RWPE2 (cell line): ENCODE measurements at regions not wholly inside any gene's neighbourhood (a gene's known extent, or its start where the extent isn't known, plus 50 kb on each side); places are given as distances from the start of the nearest gene placed in this dataset.

Source experiments
- ATAC-seq: fragments of 200-7000 bp; cut with Tn5 transposase; 3 replicates; pipeline ENCODE4 v1.9.1; 2021; ENCODE audit warnings: low read depth
- DNase-seq: peaks from one replicate; pipeline ENCODE4 v3.0.0-alpha.2; 2020; ENCODE audit warnings: low spot score
- H3K27ac ChIP-seq: fragments of 450-650 bp; 2 replicates; pipeline ENCODE4 v1.5.1; 2017; ENCODE audit warnings: mild to moderate bottlenecking; ENCODE audit not compliant: poor library complexity, severe bottlenecking
- H3K27me3 ChIP-seq: fragments of 250-450 bp; sonication (Bioruptor Pico); 2 replicates; pipeline ENCODE4 v1.5.1; 2021; ENCODE audit warnings: mild to moderate bottlenecking, moderate library complexity; ENCODE audit not compliant: insufficient read depth, poor library complexity, severe bottlenecking
- H3K36me3 ChIP-seq: fragments of 250-450 bp; sonication (Bioruptor Pico); 2 replicates; pipeline ENCODE4 v1.5.1; 2020; ENCODE audit warnings: low read depth, mild to moderate bottlenecking, moderate library complexity
- H3K4me1 ChIP-seq: fragments of 250-450 bp; sonication (Bioruptor Pico); 2 replicates; pipeline ENCODE4 v1.5.1; 2021; ENCODE audit warnings: mild to moderate bottlenecking, moderate library complexity; ENCODE audit not compliant: insufficient read depth, poor library complexity, severe bottlenecking
- H3K4me3 ChIP-seq: fragments of 250-450 bp; sonication (Bioruptor Pico); 2 replicates; pipeline ENCODE4 v1.5.1; 2021; ENCODE audit warnings: mild to moderate bottlenecking, moderate library complexity; ENCODE audit not compliant: severe bottlenecking
- H3K9me3 ChIP-seq: fragments of 250-450 bp; sonication (Bioruptor Pico); 2 replicates; pipeline ENCODE4 v1.5.1; 2021; ENCODE audit warnings: mild to moderate bottlenecking, moderate library complexity; ENCODE audit not compliant: severe bottlenecking
- TF ChIP-seq, protein P1 (sequence below): fragments of 450-650 bp; IDR thresholded peaks from one replicate; pipeline ENCODE4 v1.5.1; 2017; ENCODE audit warnings: mild to moderate bottlenecking, moderate library complexity; ENCODE audit not compliant: poor library complexity, severe bottlenecking

DNA sequence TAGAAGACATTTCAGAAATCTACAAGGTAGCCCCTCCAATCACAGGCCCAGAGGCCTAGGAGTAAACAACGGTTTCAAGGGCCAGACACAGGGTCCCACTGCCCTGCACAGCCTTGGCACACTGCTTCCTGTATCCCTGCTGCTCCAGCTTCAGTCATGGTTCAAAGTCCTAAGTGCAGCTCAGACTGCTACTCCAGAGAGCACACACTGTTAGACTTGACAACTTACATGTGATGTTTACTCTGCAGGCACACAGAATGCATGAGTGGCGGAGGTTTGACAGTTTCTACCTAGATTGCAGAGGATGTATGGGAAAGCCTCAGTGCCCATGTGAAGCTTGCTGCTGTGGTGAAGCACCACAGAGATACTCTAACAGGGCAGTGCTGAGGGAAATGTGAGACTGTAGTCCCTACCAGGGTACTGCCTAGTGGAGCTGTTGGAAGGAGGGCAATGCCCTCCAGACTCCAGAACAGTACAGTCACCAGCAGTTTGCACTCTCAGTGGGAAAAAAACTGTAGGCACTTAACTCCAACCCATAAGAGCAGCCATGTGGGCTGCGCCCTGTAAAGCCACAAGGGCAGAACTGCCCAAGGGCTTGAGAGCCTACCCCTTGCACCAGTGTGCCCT lies 270.0 kb downstream of the ZWINT start:
- ATAC-seq, result no peak

DNA sequence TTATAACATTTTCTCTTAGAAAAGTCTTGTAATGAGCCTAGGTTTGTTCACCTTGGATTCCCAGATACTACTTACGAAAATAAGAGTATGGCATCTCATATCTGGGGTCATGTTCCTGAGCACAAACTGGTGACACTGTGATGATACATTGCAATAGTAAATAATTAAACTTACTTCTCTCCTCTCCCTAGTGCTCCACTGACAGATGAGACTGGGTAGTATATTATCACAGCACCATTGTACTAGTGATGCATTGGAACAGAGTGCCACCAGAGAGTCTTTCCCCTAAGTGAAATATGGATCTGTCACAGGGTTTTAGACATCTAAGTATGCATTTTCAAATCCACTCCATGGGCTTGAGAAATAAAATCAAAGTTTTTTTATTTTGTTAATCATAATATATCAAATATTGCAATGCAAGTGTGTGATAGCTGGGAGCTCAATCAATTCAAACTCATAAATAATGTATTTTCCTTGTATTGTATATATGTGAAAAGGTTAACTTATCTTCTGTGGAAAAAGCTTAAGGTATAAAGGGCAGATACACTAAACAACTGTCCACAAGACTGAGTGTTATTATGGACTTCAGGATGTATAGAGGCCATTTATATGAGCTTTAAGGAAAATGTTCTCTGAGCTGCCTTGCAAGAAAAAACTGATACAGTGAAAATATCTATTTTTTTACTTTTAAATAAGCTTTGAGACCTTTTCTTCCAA lies 275.5 kb downstream of the ZWINT start:
- TF ChIP-seq, protein P1, sequence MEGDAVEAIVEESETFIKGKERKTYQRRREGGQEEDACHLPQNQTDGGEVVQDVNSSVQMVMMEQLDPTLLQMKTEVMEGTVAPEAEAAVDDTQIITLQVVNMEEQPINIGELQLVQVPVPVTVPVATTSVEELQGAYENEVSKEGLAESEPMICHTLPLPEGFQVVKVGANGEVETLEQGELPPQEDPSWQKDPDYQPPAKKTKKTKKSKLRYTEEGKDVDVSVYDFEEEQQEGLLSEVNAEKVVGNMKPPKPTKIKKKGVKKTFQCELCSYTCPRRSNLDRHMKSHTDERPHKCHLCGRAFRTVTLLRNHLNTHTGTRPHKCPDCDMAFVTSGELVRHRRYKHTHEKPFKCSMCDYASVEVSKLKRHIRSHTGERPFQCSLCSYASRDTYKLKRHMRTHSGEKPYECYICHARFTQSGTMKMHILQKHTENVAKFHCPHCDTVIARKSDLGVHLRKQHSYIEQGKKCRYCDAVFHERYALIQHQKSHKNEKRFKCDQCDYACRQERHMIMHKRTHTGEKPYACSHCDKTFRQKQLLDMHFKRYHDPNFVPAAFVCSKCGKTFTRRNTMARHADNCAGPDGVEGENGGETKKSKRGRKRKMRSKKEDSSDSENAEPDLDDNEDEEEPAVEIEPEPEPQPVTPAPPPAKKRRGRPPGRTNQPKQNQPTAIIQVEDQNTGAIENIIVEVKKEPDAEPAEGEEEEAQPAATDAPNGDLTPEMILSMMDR, result no peak
- Histone ChIP-seq H3K9me3 (peaks cover 2% of the 10 kb centered on the region), H3K36me3 (no peaks in the 10 kb centered on the region), H3K27me3 (no peaks in the 10 kb centered on the region), H3K4me1 (no peaks in the 10 kb centered on the region), H3K4me3 (no peak overlapping the region), H3K27ac (no peak overlapping the region)
- DNase-seq (no peak), ATAC-seq (no peak)

More for the DNA sequence above, 270.0 kb downstream of the ZWINT start:
- no peak overlapping the region for H3K4me3 ChIP-seq
- H3K4me1 ChIP-seq, result no peaks in the 10 kb centered on the region
- DNase-seq, result no peak
- no peaks in the 10 kb centered on the region for H3K27me3 ChIP-seq
- H3K36me3 ChIP-seq, result no peaks in the 10 kb centered on the region
- TF ChIP-seq, protein P1, result no peak
- H3K27ac ChIP-seq, result no peak overlapping the region
- H3K9me3 ChIP-seq, result peaks cover 2% of the 10 kb centered on the region

DNA sequence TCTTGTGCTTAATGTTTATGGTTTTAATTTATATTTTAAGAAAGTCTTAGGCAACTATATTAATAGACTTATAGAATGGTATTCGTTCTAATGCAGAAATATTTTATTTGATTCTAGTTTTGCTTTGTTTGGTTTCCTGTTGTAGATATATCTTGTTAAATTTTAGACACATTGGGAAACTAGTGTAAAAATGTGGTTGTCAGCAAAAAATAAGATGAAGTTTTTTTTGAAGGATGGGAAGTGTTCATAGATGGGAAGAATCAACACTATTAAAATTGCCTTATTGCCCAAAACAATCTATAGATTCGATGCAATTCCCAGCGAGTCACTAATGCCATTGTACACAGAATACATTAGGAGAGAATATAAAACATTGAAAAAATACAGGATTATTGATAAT lies 278.9 kb downstream of the ZWINT start:
- ATAC-seq (no peak), DNase-seq (no peak)
- H3K9me3 ChIP-seq, result no peaks in the 10 kb centered on the region
- H3K4me1 ChIP-seq, result no peaks in the 10 kb centered on the region
- no peak overlapping the region for H3K27ac ChIP-seq
- no peak overlapping the region for H3K4me3 ChIP-seq
- no peaks in the 10 kb centered on the region for H3K36me3 ChIP-seq
- H3K27me3 ChIP-seq, result no peaks in the 10 kb centered on the region
- TF ChIP-seq, protein P1, result no peak

DNA sequence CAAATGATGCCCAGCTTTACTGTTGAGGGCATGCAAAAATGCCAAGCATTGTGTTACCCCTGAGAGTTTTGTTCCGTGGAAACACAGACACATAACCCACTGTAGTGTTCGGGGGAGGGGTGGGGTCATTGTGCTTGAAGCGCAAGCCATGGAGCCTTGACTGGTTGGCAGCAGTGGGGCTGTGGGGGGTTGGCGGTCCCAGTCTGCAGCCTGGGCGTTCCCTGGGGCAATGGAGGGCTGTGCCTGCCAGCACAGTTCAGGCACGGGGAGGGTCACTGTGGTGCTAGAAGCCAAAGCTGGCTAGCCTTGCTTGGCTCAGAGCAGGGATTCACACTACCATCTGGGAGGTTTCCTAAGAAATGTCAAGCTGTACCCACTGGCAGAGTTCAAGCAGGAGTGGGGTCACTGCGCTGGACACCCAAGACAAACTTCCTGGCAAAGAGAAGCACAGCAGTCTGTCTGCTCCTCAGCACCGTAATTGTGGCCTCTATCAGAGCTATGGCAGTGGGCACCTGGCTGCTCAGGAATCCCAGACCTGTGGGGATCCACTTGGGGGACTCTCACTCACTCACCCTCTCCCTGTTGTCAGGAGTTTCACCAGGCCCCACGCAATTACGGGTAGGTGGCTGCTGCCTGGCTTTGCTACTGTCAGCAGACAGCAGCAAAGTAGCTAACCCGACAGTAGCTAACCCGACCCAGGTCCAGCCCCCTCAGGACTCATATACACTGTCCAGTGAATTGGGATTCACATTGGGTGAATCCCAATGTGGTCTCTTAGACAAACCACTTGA lies 292.4 kb downstream of the ZWINT start:
- peaks cover 3% of the 10 kb centered on the region for H3K27me3 ChIP-seq
- no peak for ATAC-seq
- TF ChIP-seq, protein P1, result no peak

More for the DNA sequence above, 292.4 kb downstream of the ZWINT start:
- no peaks in the 10 kb centered on the region for H3K4me1 ChIP-seq
- no peak overlapping the region for H3K27ac ChIP-seq
- peak; percentile 45 for DNase-seq
- H3K36me3 ChIP-seq, result no peaks in the 10 kb centered on the region
- H3K4me3 ChIP-seq, result no peak overlapping the region
- H3K9me3 ChIP-seq, result no peaks in the 10 kb centered on the region
